MCF 10A (cell line): ENCODE measurements at regions not wholly inside any gene's neighbourhood (a gene's known extent, or its start where the extent isn't known, plus 50 kb on each side); places are given as distances from the start of the nearest gene placed in this dataset.
A peak's percentile ranks its signal among the peaks of the same experiment; 100 is the strongest.

Experiments used
- BruUV-seq: library from RNA; stranded (reverse); fragments of 400-500 nt; replicated peaks from 2 replicates; lab custom pipeline; 2021; lab: Mats Ljungman, UMichigan
- CTCF ChIA-PET: fragments of 300-600 bp; sonication (Branson Sonifier 250); formaldehyde crosslinking; extraction: SDS; loops from one replicate; lab custom pipeline; 2021; ENCODE audit warnings: antibody characterized with exemption, inconsistent platforms; lab: Yijun Ruan, JAX
- POLR2A ChIA-PET: fragments of 300-600, 350-650 bp; sonication (Branson Sonifier 250); formaldehyde crosslinking; extraction: SDS; loops from one replicate; lab custom pipeline; 2020; ENCODE audit warnings: antibody characterized with exemption, inconsistent platforms; lab: Yijun Ruan, JAX
- DNase-seq: peaks from one replicate; pipeline ENCODE4 v3.0.0-alpha.2; 2018; ENCODE audit not compliant: unreplicated experiment
- H3K27ac Mint-ChIP-seq: one replicate; pipeline ENCODE4 v1.8.0; 2022; ENCODE audit warnings: mild to moderate bottlenecking, low read depth, mixed read lengths; ENCODE audit not compliant: unreplicated experiment
- H3K27me3 Mint-ChIP-seq: one replicate; pipeline ENCODE4 v1.8.0; 2022; ENCODE audit warnings: mixed read lengths; ENCODE audit not compliant: insufficient read depth, unreplicated experiment
- H3K36me3 Mint-ChIP-seq: one replicate; pipeline ENCODE4 v1.8.0; 2022; ENCODE audit warnings: mild to moderate bottlenecking, moderate library complexity, mixed read lengths; ENCODE audit not compliant: insufficient read depth, unreplicated experiment
- H3K4me1 Mint-ChIP-seq: one replicate; pipeline ENCODE4 v1.8.0; 2022; ENCODE audit warnings: mixed read lengths; ENCODE audit not compliant: insufficient read depth, unreplicated experiment
- H3K4me3 Mint-ChIP-seq: one replicate; pipeline ENCODE4 v1.8.0; 2022; ENCODE audit warnings: mild to moderate bottlenecking, moderate library complexity, mixed read lengths; ENCODE audit not compliant: unreplicated experiment
- H3K9me3 Mint-ChIP-seq: one replicate; pipeline ENCODE4 v1.8.0; 2022; ENCODE audit warnings: mixed read lengths; ENCODE audit not compliant: unreplicated experiment
- CTCF ChIP-seq: fragments of 200-600 bp; IDR thresholded peaks from one replicate; pipeline ENCODE4 v1.8.0; 2022; ENCODE audit warnings: antibody characterized with exemption, mild to moderate bottlenecking; ENCODE audit not compliant: unreplicated experiment
- intact Hi-C: fragments of 100-400 bp; cut with micrococcal nuclease; formaldehyde crosslinking; loops from 2 replicates; pipeline ENCODE4 v1.14.1; 2022

GRCh38 chr17:15091825-15092224, 173.3 kb downstream of the PMP22 start:
- peak; percentile 38 for TF ChIP-seq CTCF
- BruUV-seq, result no TSS peak
- H3K4me3 Mint-ChIP-seq, result no peak overlapping the region
- no peaks in the 10 kb centered on the region for H3K4me1 Mint-ChIP-seq
- DNase-seq, result peak; percentile 53
- H3K9me3 Mint-ChIP-seq, result no peaks in the 10 kb centered on the region
- H3K36me3 Mint-ChIP-seq, result no peaks in the 10 kb centered on the region
- ChIA-PET POLR2A (interaction anchor here (0.5 kb wide), 1 partner anchor 516 kb away, joined by 3 read pairs; no protein-coding TSS in a partner anchor), CTCF (interaction anchor here (0.9 kb wide), 1 partner anchor 12 kb away, joined by 3 read pairs; no protein-coding TSS in a partner anchor)
- intact Hi-C loops, result loop anchor here (2.0 kb wide), 1 partner anchor 149 kb away; no protein-coding TSS in a partner anchor
- no peak overlapping the region for H3K27ac Mint-ChIP-seq
- peaks cover 26% of the 10 kb centered on the region for H3K27me3 Mint-ChIP-seq

- Mint-ChIP-seq H3K4me1 (no peaks in the 10 kb centered on the region), H3K27ac (no peak overlapping the region), H3K4me3 (no peak overlapping the region), H3K27me3 (peaks cover 26% of the 10 kb centered on the region), H3K36me3 (peaks cover 6% of the 10 kb centered on the region), H3K9me3 (no peaks in the 10 kb centered on the region)
- no peak for TF ChIP-seq CTCF
- intact Hi-C loops, result no loop called here
- ChIA-PET POLR2A (no interaction called here), CTCF (no interaction called here)
- no TSS peak for BruUV-seq
- no peak for DNase-seq
Observed at GRCh38 chr17:15090533-15090932, 174.6 kb downstream of the PMP22 start.

GRCh38 chr17:15087946-15088345, 177.2 kb downstream of the PMP22 start:
- ChIA-PET CTCF (interaction anchor here (0.6 to 0.7 kb wide), 2 partner anchors 496 to 532 kb away, joined by 3 read pairs; no protein-coding TSS in a partner anchor), POLR2A (interaction anchor here (0.5 to 0.6 kb wide), 2 partner anchors 567 to 815 kb away, joined by 3 to 4 read pairs; no protein-coding TSS in a partner anchor)
- H3K36me3 Mint-ChIP-seq, result peaks cover 6% of the 10 kb centered on the region
- H3K9me3 Mint-ChIP-seq, result no peaks in the 10 kb centered on the region
- no peaks in the 10 kb centered on the region for H3K4me1 Mint-ChIP-seq
- H3K27ac Mint-ChIP-seq, result no peak overlapping the region
- BruUV-seq, result no TSS peak
- TF ChIP-seq CTCF, result no peak
- intact Hi-C loops, result no loop called here
- DNase-seq, result no peak
- H3K27me3 Mint-ChIP-seq, result peaks cover 52% of the 10 kb centered on the region
- H3K4me3 Mint-ChIP-seq, result no peak overlapping the region

GRCh38 chr17:15086776-15087295, 178.3 kb downstream of the PMP22 start:
- Mint-ChIP-seq H3K4me3 (no peak overlapping the region), H3K9me3 (no peaks in the 10 kb centered on the region), H3K27me3 (peaks cover 63% of the 10 kb centered on the region), H3K4me1 (no peaks in the 10 kb centered on the region), H3K27ac (no peak overlapping the region), H3K36me3 (peaks cover 12% of the 10 kb centered on the region)
- no peak for DNase-seq
- no TSS peak for BruUV-seq
- ChIA-PET CTCF (no interaction called here), POLR2A (no interaction called here)
- intact Hi-C loops, result no loop called here
- no peak for TF ChIP-seq CTCF
